SK-N-SH (cell line): ENCODE measurements at regions not wholly inside any gene's neighbourhood (a gene's known extent, or its start where the extent isn't known, plus 50 kb on each side); places are given as distances from the start of the nearest gene placed in this dataset.

Experiments
- CTCF ChIA-PET: fragments of 300-600, 350-600 bp; formaldehyde crosslinking; extraction: SDS; loops from one replicate; lab custom pipeline; 2021; lab: Yijun Ruan, JAX
- POLR2A ChIA-PET: fragments of 350-600 bp; sonication (Branson Sonifier 250); formaldehyde crosslinking; extraction: SDS; loops from one replicate; lab custom pipeline; 2020; ENCODE audit warnings: antibody characterized with exemption, inconsistent platforms; lab: Yijun Ruan, JAX
- DNase-seq: peaks from one replicate; pipeline ENCODE4 v3.0.0; 2012
- H2AFZ ChIP-seq: fragments of 200-600 bp; sonication (generic); 2 replicates; pipeline ENCODE4 v1.8.1; 2016; ENCODE audit warnings: antibody characterized with exemption, mild to moderate bottlenecking, low read depth
- H3F3A ChIP-seq: fragments of 200-600 bp; sonication (generic); replicated peaks from 2 replicates; pipeline ENCODE3; 2016; ENCODE audit warnings: antibody characterized with exemption, mild to moderate bottlenecking; ENCODE audit not compliant: insufficient read depth
- H3K27ac ChIP-seq, 2 experiments: fragments of 200-500 bp in 1 of 2; fragments of 200-600 bp in 1 of 2; sonication (Bioruptor generic) in 1 of 2; sonication (generic), shearing (Covaris generic) in 1 of 2; 2 replicates each; pipeline versions ENCODE4 v1.5.1 to v1.6.1; 2014 to 2016; ENCODE audit warnings: low read depth in 2 of 2, inconsistent platforms in 1 of 2, low read length in 1 of 2, mild to moderate bottlenecking in 1 of 2, mixed read lengths in 1 of 2
- H3K27me3 ChIP-seq: fragments of 200-600 bp; sonication (generic), shearing (Covaris generic); 2 replicates; pipeline ENCODE4 v1.6.1; 2016; ENCODE audit warnings: mixed run types; ENCODE audit not compliant: insufficient read depth
- H3K36me3 ChIP-seq, 2 experiments: fragments of 200-500 bp in 1 of 2; fragments of 200-600 bp in 1 of 2; sonication (Bioruptor generic) in 1 of 2; sonication (generic) in 1 of 2; replicated peaks in 1 of 2; 2 replicates each; pipeline versions ENCODE3 to v1.5.1; 2014 to 2016; ENCODE audit warnings: low read length in 1 of 2, mild to moderate bottlenecking in 1 of 2; ENCODE audit not compliant: insufficient read depth in 2 of 2, control insufficient read depth in 1 of 2
- H3K4me1 ChIP-seq, 2 experiments: fragments of 200-500 bp in 1 of 2; fragments of 200-600 bp in 1 of 2; sonication (Bioruptor generic) in 1 of 2; sonication (generic), shearing (Covaris generic) in 1 of 2; 2 replicates each; pipeline versions ENCODE4 v1.5.1 to v1.6.1; 2014 to 2016; ENCODE audit warnings: low read depth in 1 of 2, low read length in 1 of 2, mixed run types in 1 of 2; ENCODE audit not compliant: insufficient read depth in 2 of 2, control insufficient read depth in 1 of 2
- H3K4me2 ChIP-seq: fragments of 200-600 bp; sonication (generic), shearing (Covaris generic); 2 replicates; pipeline ENCODE4 v1.6.1; 2017; ENCODE audit warnings: mixed run types
- H3K4me3 ChIP-seq, 2 experiments: fragments of 200-500 bp in 1 of 2; fragments of 200-600 bp in 1 of 2; sonication (Bioruptor generic) in 1 of 2; sonication (generic), shearing (Covaris generic) in 1 of 2; 2 replicates each; pipeline versions ENCODE4 v1.5.1 to v1.8.1; 2014 to 2016; ENCODE audit warnings: low read depth in 2 of 2, inconsistent platforms in 1 of 2, low read length in 1 of 2, mild to moderate bottlenecking in 1 of 2, mixed read lengths in 1 of 2, moderate library complexity in 1 of 2
- H3K79me2 ChIP-seq: fragments of 200-600 bp; sonication (generic); 2 replicates; pipeline ENCODE4 v1.8.1; 2017; ENCODE audit warnings: mild to moderate bottlenecking; ENCODE audit not compliant: insufficient read depth
- H3K9ac ChIP-seq: fragments of 200-600 bp; sonication (generic); 2 replicates; pipeline ENCODE4 v1.6.1; 2017; ENCODE audit warnings: mixed run types
- H3K9me2 ChIP-seq: fragments of 200-600 bp; sonication (generic); 2 replicates; pipeline ENCODE4 v1.6.1; 2017; ENCODE audit warnings: mixed run types
- H3K9me3 ChIP-seq: fragments of 200-600 bp; sonication (generic); 2 replicates; pipeline ENCODE4 v1.6.1; 2017; ENCODE audit warnings: mixed run types, mild to moderate bottlenecking, moderate library complexity
- H4K20me1 ChIP-seq: fragments of 200-600 bp; sonication (generic); 2 replicates; pipeline ENCODE4 v1.6.1; 2017; ENCODE audit warnings: mild to moderate bottlenecking, mixed run types; ENCODE audit not compliant: insufficient read depth
- CHD2 ChIP-seq: fragments of 150-350 bp; IDR thresholded peaks from 2 replicates; pipeline ENCODE4 v1.6.1; 2018; ENCODE audit warnings: low read length; ENCODE audit not compliant: partially characterized antibody
- EZH2phosphoT487 ChIP-seq: fragments of 200-600 bp; sonication (generic); IDR thresholded peaks from 2 replicates; pipeline ENCODE4 v1.6.1; 2017; ENCODE audit warnings: low read depth, mixed run types, mild to moderate bottlenecking, antibody characterized with exemption, moderate library complexity, borderline replicate concordance
- FOSL2 ChIP-seq: IDR thresholded peaks from 2 replicates; pipeline ENCODE4 v1.4.0; 2012; ENCODE audit warnings: low read depth, mild to moderate bottlenecking, moderate library complexity, borderline replicate concordance
- FOXJ3 ChIP-seq: sonication (generic); formaldehyde crosslinking; IDR thresholded peaks from 2 replicates; pipeline ENCODE4 v1.5.1; 2020; ENCODE audit warnings: mild to moderate bottlenecking, missing genetic modification reagents
- FOXM1 ChIP-seq: IDR thresholded peaks from 2 replicates; pipeline ENCODE4 v1.4.0; 2012; ENCODE audit warnings: low read depth, mild to moderate bottlenecking
- GABPA ChIP-seq: IDR thresholded peaks from 2 replicates; pipeline ENCODE4 v1.4.0; 2012; ENCODE audit warnings: low read depth, mild to moderate bottlenecking
- GATA2 ChIP-seq: sonication (generic); formaldehyde crosslinking; IDR thresholded peaks from 2 replicates; pipeline ENCODE4 v1.5.0; 2020; ENCODE audit warnings: mild to moderate bottlenecking, missing genetic modification reagents
- MAX ChIP-seq: IDR thresholded peaks from 2 replicates; pipeline ENCODE4 v1.4.0; 2012; ENCODE audit warnings: low read depth
- NFIC ChIP-seq: IDR thresholded peaks from 2 replicates; pipeline ENCODE4 v1.4.0; 2012; ENCODE audit warnings: borderline replicate concordance
- NRF1 ChIP-seq: IDR thresholded peaks from 2 replicates; pipeline ENCODE4 v1.6.1; 2012; ENCODE audit warnings: low read depth, mild to moderate bottlenecking, low read length
- PBX3 ChIP-seq: IDR thresholded peaks from 2 replicates; pipeline ENCODE4; 2012
- POLR2AphosphoS5 ChIP-seq: IDR thresholded peaks from 2 replicates; pipeline ENCODE4 v1.6.1; 2012; ENCODE audit warnings: low read depth, low read length
- RCOR1 ChIP-seq: fragments of 150-350 bp; IDR thresholded peaks from 2 replicates; pipeline ENCODE4 v1.6.1; 2017; ENCODE audit warnings: antibody characterized with exemption, low read length
- REST ChIP-seq: IDR thresholded peaks from 2 replicates; pipeline ENCODE4 v1.6.1; 2012; ENCODE audit warnings: mild to moderate bottlenecking, low read depth, low read length, moderate library complexity
- SIN3A ChIP-seq: IDR thresholded peaks from 2 replicates; pipeline ENCODE4 v1.6.1; 2012; ENCODE audit warnings: low read depth, mild to moderate bottlenecking, low read length, moderate library complexity, borderline replicate concordance
- TAF1 ChIP-seq: IDR thresholded peaks from 2 replicates; pipeline ENCODE4 v1.6.1; 2012; ENCODE audit warnings: low read depth, mild to moderate bottlenecking, low read length, moderate library complexity, borderline replicate concordance
- TCF12 ChIP-seq: IDR thresholded peaks from 2 replicates; pipeline ENCODE4 v1.4.0; 2012
- WGBS: methylation state at CpG from one replicate; pipeline ENCODE4 v1.1.6; 2017; ENCODE audit warnings: low lambda C conversion rate; 5-methylcytosine and 5-hydroxymethylcytosine counted together
- TF ChIP-seq, protein P1 (sequence below): fragments of 150-350 bp; IDR thresholded peaks from 2 replicates; pipeline ENCODE4 v1.6.1; 2017; ENCODE audit warnings: antibody characterized with exemption, low read length, low read depth, borderline replicate concordance

DNA sequence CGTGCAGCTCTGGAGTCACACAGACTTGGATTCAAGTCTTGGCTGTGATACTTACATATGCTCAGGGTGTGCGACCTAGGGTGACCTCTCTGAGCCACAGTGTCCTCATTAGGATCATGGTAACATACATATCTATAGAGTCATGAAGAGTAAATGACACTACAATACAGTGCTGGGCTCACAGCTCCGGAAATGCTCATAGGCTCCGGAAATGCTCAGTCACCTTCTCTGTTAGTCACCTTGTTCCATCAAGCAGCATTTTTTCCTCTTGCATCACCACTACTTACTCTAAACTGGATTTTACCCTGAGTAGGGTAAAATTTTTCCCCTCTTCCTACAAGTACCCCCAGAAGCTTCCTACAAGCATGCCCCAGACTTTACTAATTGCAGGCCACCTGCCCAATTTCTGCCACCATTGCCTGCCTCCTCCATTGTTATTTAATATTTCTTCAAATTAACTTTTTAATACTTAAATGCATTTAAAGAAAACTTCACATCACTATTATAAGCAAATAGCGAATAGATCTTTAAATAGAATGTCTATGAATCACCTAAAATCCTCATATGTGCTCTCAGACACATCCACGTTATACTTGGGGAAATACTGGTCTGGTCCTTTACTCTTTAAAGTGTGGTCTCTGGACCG, 147.6 kb upstream of the SPRY4 start (continued):
- TF ChIP-seq GATA2 (CRISPR knock-in tag) (no peak), EZH2phosphoT487 (no peak), MAX (peak; percentile 47), REST (no peak), GABPA (peak; percentile 68), NRF1 (no peak)

DNA sequence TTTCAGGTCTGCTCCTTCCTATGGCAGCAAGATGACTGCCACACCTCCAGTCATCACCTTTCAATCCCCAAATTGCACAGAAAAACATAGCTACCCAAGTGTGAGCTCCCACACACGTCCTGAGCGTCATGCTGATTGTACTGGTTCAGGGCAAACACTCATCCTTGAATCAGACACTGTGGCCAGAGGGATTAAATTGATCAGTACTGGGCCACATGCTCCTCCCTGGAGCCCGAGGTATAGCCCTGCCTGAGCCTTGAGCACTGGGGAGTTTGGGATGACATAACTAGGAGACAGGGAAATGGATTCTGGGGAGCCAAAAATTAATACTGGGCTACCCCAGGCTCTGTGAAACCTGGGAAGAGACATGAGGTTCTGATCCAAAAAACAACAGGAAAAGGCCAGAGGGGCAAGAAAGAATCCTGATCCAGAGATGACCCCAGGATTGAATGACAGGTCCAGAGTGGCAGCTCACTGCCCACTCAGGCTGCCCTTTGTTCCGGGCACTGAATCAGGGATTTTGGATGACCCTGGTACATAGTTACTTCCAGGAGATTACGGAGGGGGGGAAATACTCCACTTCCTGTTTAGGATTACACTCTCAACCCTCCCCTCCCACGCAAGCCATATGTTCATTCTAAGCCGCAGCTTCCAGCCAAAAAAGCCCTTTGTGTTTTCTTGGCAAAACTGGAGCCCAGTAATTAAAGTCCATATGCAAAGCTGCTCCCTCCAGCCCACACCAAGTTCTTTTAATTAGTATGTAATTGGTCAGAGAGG, 141.6 kb upstream of the SPRY4 start:
- H3K4me2 ChIP-seq, result no peak overlapping the region
- H2AFZ ChIP-seq, result no peak overlapping the region
- ChIA-PET POLR2A (no interaction called here), CTCF (interaction anchor here (1.0 to 1.4 kb wide), 4 partner anchors 12 to 233 kb away, joined by 3 read pairs; no protein-coding TSS in a partner anchor)
- no peak overlapping the region for H3K4me3 ChIP-seq
- no peaks in the 10 kb centered on the region for H3K79me2 ChIP-seq
- no peaks in the 10 kb centered on the region for H3K9me2 ChIP-seq
- H3K9ac ChIP-seq, result no peak overlapping the region
- peaks cover 6 to 14% of the 10 kb centered on the region in 2 experiments; a peak in 2 of 4 replicates for H3K4me1 ChIP-seq
- H3K27ac ChIP-seq, result no peak overlapping the region; a peak in 1 of 4 replicates
- 68% methylated on average over 7 of the region's 7 CpGs for WGBS
- no peaks in the 10 kb centered on the region for H3K9me3 ChIP-seq
- peaks cover 4% of the 10 kb centered on the region for H3F3A ChIP-seq
- no peaks in the 10 kb centered on the region for H3K27me3 ChIP-seq
- no peaks in the 10 kb centered on the region for H3K36me3 ChIP-seq
- H4K20me1 ChIP-seq, result no peaks in the 10 kb centered on the region
- TF ChIP-seq GABPA, result no peak
- no peak for DNase-seq

DNA sequence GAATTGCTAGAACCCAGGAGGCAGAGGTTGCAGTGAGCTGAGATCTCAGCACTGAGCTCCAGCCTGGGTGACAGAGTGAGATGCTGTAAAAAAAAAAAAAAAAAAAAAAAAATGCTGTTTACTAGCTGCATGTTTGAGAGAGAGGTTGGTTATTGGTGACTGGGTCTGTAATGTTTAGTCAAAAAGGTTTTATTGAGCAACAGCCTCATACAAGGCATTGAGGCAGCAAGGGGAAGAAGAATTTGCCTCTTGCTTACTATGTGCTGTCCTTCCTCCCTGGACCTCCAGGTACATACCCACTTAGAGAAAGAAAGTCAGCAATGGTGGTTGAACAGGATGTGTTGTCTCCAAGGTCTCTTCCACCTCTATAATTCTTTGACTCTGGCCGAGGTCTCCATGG, 140.7 kb upstream of the SPRY4 start:
- Histone ChIP-seq H4K20me1 (no peaks in the 10 kb centered on the region), H3K79me2 (no peaks in the 10 kb centered on the region), H3K4me2 (no peak overlapping the region), H3K27me3 (no peaks in the 10 kb centered on the region), H3F3A (peaks cover 1% of the 10 kb centered on the region), H3K9me3 (no peaks in the 10 kb centered on the region), H3K36me3 (no peaks in the 10 kb centered on the region), H2AFZ (no peak overlapping the region), H3K27ac (no peak overlapping the region), H3K4me3 (no peak overlapping the region), H3K9ac (no peak overlapping the region), H3K4me1 (peaks cover 6 to 14% of the 10 kb centered on the region in 2 experiments; a peak in 2 of 4 replicates), H3K9me2 (no peaks in the 10 kb centered on the region)
- ChIA-PET POLR2A (no interaction called here), CTCF (no interaction called here)
- no peak for DNase-seq
- 100% methylated on average over 1 of the region's 1 CpG for WGBS
- TF ChIP-seq RCOR1 (no peak), FOXM1 (no peak), TAF1 (no peak), SIN3A (no peak), POLR2AphosphoS5 (no peak), EZH2phosphoT487 (no peak), TCF12 (no peak), CHD2 (no peak), FOXJ3 (no peak), PBX3 (no peak), NRF1 (no peak), NFIC (no peak), FOSL2 (no peak)
- TF ChIP-seq, protein P1, sequence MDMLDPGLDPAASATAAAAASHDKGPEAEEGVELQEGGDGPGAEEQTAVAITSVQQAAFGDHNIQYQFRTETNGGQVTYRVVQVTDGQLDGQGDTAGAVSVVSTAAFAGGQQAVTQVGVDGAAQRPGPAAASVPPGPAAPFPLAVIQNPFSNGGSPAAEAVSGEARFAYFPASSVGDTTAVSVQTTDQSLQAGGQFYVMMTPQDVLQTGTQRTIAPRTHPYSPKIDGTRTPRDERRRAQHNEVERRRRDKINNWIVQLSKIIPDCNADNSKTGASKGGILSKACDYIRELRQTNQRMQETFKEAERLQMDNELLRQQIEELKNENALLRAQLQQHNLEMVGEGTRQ, result no peak
